Ovary (tissue), 3 donors: ENCODE measurements at regions not wholly inside any gene's neighbourhood (a gene's known extent, or its start where the extent isn't known, plus 50 kb on each side); places are given as distances from the start of the nearest gene placed in this dataset.

Experiments
- EP300 ChIP-seq: sonication (generic); formaldehyde crosslinking; IDR thresholded peaks from one replicate; pipeline ENCODE4 v1.6.1; 2017; ENCODE audit warnings: antibody characterized with exemption
- TF ChIP-seq, protein P1 (sequence below), 3 donors: fragments of 450-650 bp in 2 of 3; fragments of 200-600 bp in 1 of 3; IDR thresholded peaks; one replicate each; pipeline versions ENCODE4 v1.5.1 to v1.8.0; 2016 to 2022; ENCODE audit warnings: antibody characterized with exemption in 3 of 3, mild to moderate bottlenecking in 1 of 3
- donor health status: DM: no; HTN: no; CAD: no.

DNA sequence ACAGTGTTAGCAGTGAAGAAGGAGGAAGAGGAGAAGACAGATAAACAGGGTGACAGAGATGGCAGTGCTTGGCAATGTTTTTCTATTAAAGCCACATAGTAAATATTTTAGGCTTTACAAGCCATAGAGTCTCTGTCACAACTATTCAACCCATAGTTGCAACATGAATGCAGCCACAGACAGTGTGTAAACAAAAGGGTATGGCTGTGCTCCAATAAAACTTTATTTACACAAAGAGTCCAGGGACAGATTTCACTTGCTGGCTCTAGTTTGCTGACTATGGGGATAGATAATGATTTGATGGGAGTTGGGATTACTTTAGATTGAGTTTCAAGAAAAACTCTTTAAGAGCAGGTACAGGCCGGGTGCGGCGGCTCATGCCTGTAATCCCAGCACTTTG lies 224.8 kb upstream of the SEMA6A start:
- TF ChIP-seq, protein P1, sequence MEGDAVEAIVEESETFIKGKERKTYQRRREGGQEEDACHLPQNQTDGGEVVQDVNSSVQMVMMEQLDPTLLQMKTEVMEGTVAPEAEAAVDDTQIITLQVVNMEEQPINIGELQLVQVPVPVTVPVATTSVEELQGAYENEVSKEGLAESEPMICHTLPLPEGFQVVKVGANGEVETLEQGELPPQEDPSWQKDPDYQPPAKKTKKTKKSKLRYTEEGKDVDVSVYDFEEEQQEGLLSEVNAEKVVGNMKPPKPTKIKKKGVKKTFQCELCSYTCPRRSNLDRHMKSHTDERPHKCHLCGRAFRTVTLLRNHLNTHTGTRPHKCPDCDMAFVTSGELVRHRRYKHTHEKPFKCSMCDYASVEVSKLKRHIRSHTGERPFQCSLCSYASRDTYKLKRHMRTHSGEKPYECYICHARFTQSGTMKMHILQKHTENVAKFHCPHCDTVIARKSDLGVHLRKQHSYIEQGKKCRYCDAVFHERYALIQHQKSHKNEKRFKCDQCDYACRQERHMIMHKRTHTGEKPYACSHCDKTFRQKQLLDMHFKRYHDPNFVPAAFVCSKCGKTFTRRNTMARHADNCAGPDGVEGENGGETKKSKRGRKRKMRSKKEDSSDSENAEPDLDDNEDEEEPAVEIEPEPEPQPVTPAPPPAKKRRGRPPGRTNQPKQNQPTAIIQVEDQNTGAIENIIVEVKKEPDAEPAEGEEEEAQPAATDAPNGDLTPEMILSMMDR (IDR thresholded peaks at IDR 0.05): no peak
- no peak for TF ChIP-seq EP300
